HFF-Myc (cell line): ENCODE measurements at regions not wholly inside any gene's neighbourhood (a gene's known extent, or its start where the extent isn't known, plus 50 kb on each side); places are given as distances from the start of the nearest gene placed in this dataset.

Source experiments
- DNase-seq: peaks from one replicate; pipeline ENCODE4 v3.0.0-alpha.2; 2011; ENCODE audit warnings: low read depth; ENCODE audit errors: extremely low read depth
- H3K4me3 ChIP-seq: replicated peaks from 2 replicates; pipeline ENCODE4 v1.5.1; 2011; ENCODE audit warnings: low read depth, mild to moderate bottlenecking, control low read depth, low read length
- TF ChIP-seq, protein P1 (sequence below): IDR thresholded peaks from 2 replicates; pipeline ENCODE4 v1.5.1; 2012; ENCODE audit warnings: mild to moderate bottlenecking, low read depth, low read length, control low read depth; ENCODE audit errors: missing control alignments

DNA sequence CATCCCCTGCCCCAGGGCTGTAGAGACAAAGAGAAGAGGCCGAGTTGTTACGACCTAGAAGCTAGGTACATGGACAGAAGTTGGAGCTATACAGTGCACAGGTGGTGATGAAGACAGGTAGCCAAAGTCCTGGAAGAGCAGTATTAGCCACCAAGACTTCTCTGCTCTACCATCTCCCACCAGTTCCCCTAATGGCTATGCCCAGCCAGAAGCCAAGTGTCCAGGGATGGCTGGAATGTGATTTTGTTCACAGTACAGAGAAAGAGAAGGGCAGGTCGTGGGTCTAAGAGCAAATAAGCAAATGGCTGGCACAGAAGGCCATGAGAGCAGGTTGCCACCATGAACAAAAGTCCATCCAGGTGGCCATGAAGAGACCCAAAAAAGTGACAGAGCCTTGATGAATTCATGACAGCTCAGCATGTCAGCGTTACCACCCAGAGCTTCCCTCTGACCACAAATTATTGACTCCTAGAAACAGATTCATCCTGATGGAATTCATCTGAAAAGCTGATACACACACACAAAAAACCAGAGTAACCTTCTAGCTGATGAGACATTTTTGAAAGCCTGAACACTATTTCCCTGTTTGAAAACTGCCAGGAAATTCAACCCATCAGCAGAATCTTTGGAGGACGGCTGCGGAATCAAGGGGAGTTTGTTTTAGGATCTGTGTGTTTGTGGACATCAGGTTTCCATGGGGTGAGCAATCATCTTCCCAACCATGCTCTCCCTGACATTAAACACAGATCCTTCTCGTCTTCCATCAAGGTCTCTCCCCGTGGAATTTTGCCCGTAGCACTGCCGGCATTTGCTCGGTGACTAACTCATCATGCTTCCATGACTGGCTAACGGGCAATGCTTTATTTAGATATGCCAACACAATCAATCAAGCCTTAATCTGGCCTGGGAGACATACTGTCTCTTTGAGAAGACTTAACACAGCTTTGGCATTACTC, 906.7 kb upstream of the AUTS2 start:
- H3K4me3 ChIP-seq = no peak overlapping the region
- DNase-seq = no peak
- TF ChIP-seq, protein P1, sequence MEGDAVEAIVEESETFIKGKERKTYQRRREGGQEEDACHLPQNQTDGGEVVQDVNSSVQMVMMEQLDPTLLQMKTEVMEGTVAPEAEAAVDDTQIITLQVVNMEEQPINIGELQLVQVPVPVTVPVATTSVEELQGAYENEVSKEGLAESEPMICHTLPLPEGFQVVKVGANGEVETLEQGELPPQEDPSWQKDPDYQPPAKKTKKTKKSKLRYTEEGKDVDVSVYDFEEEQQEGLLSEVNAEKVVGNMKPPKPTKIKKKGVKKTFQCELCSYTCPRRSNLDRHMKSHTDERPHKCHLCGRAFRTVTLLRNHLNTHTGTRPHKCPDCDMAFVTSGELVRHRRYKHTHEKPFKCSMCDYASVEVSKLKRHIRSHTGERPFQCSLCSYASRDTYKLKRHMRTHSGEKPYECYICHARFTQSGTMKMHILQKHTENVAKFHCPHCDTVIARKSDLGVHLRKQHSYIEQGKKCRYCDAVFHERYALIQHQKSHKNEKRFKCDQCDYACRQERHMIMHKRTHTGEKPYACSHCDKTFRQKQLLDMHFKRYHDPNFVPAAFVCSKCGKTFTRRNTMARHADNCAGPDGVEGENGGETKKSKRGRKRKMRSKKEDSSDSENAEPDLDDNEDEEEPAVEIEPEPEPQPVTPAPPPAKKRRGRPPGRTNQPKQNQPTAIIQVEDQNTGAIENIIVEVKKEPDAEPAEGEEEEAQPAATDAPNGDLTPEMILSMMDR = no peak

DNA sequence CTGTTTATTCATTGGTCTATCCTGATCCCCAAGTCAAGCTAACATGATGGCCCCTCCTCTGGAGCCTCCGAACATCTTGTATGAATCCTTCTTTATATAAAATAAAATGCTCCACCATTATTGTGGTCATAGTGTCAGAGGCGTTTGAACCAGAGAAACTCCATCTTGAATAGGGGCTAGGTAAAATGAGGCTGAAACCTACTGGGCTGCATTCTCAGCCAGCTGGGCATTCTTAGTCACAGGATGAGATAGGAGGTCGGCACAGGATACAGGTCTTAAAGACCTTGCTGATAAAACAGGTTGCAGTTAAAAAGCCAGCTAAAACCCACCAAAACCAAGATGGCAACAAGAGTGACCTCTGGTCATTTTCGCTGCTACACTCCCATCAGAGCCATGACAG, 905.8 kb upstream of the AUTS2 start:
- H3K4me3 ChIP-seq = no peak overlapping the region
- DNase-seq = no peak
- TF ChIP-seq, protein P1 = no peak

DNA sequence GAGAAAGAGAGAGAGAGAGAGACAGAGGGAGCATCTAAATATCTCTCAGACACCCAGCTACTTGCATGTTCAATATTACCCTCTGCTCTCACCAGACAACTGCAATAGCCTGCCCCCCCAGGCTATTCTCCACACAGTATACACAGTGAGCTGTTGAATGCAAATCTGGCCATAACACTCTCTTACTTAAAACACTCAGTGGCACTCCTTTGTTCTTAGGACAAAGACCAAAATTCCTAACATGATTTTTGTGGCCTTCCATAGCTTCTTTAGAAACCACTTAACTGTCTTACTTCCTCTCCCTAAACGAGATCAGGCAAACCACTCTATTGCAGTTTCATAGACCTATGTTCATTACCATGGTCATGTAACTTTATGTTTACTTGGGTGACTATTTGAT, 903.6 kb upstream of the AUTS2 start:
- TF ChIP-seq, protein P1 = no peak
- no peak for DNase-seq
- H3K4me3 ChIP-seq = no peak overlapping the region

DNA sequence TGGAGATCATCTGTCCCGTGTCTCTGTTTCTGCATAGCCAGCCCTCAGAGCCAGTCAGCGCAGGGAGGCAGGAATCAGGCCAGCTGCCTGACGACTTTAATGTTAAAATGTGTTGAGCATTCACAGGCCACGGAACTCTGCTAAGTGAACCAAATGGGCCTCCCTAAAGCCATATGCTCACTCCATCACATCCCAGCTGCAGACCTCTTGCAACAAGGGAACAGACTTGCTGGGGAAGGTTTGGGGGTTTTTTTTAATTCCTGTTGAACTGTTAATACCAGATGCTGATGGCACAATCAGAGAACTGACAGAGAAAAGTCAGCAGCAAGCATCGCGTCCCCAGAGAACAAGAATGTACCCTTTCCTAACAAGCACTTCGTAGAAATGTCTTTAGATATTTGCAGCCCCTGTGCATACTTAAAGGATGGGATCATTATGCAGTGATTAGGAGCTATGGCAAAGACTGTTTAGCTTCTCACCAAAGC, 900.4 kb upstream of the AUTS2 start:
- no peak for DNase-seq
- TF ChIP-seq, protein P1 = no peak
- H3K4me3 ChIP-seq = no peak overlapping the region

DNA sequence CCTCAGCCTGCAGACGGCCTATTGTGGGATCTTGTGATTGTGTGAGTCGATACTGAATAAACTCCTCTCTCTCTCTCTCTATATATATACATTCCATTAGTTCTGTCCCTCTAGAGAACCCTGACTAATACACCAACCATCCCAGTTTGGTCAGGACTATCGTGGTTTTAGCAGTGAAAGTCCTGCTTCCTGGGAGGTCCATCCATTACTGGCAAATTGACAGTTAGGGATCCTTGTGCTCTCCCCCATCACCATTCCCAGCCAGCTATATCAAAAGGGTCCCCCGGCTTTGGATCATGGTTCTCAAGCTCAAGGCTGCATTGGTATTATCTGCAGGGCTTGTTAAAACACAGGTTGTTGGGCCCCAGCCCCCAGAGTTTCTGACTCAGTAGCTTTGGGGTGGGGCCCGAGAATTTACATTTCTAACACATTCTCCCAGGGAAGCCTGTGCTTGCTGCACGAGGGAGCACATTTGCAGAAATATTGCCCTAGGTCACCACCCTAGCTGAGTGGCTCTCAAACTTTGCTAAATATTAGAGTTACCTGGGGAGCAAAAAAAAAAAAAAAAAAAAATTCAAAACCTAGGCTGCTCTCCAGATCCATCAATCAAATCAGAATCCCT, 899.1 kb upstream of the AUTS2 start:
- no peak for DNase-seq
- TF ChIP-seq, protein P1 = no peak
- no peak overlapping the region for H3K4me3 ChIP-seq

DNA sequence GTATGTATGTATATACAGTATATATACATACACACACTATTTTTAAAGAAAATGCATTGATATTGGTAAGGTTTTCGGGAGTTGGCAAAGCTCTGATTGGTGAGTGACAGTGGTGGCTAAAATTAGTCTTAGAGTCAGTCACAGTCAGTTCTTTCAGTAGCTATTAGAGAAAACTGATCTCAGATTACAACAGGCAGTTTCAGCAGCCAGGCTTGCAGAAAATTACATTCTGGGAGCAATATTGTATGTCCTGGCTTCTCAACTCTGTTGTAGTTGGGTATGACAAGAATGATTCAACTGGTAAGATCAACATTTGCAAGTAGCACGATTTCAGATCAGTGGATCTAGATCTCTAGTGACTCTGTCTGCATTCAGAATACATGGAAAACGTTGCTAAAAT, 897.9 kb upstream of the AUTS2 start:
- TF ChIP-seq, protein P1 = no peak
- no peak for DNase-seq
- H3K4me3 ChIP-seq = no peak overlapping the region
